HEK293T (cell line): ENCODE measurements at regions not wholly inside any gene's neighbourhood (a gene's known extent, or its start where the extent isn't known, plus 50 kb on each side); places are given as distances from the start of the nearest gene placed in this dataset.
"Not testable (repeated sequence)": the region's sequence is repeated elsewhere in the genome, so short reads cannot be mapped to it uniquely, and the experiment has no call there.

Source experiments
- BHLHE40 ChIP-seq: fragments of 450-650 bp; IDR thresholded peaks from 2 replicates; pipeline ENCODE4 v1.6.1; 2016; ENCODE audit warnings: mild to moderate bottlenecking, moderate library complexity, borderline replicate concordance
- FOXA1 ChIP-seq: fragments of 450-650 bp; IDR thresholded peaks from 2 replicates; pipeline ENCODE4 v1.6.1; 2016; ENCODE audit warnings: mild to moderate bottlenecking
- FOXK2 ChIP-seq: fragments of 450-650 bp; IDR thresholded peaks from 2 replicates; pipeline ENCODE4 v1.6.1; 2016; ENCODE audit warnings: mild to moderate bottlenecking
- FOXM1 ChIP-seq: fragments of 450-650 bp; IDR thresholded peaks from 2 replicates; pipeline ENCODE4 v1.6.1; 2017; ENCODE audit warnings: mild to moderate bottlenecking, borderline replicate concordance
- HDGF ChIP-seq: fragments of 450-650 bp; IDR thresholded peaks from 2 replicates; pipeline ENCODE4 v1.6.1; 2017; ENCODE audit warnings: antibody characterized with exemption, borderline replicate concordance
- SP1 ChIP-seq: fragments of 450-650 bp; IDR thresholded peaks from 2 replicates; pipeline ENCODE4 v1.6.1; 2017
- SUZ12 ChIP-seq: fragments of 450-650 bp; IDR thresholded peaks from 2 replicates; pipeline ENCODE4 v1.6.1; 2016; ENCODE audit warnings: mild to moderate bottlenecking
- TARDBP ChIP-seq: fragments of 450-650 bp; IDR thresholded peaks from 2 replicates; pipeline ENCODE4 v1.6.1; 2016
- ZNF384 ChIP-seq: fragments of 450-650 bp; IDR thresholded peaks from 2 replicates; pipeline ENCODE4 v1.6.1; 2016

GRCh38 chr2:87262184-87262702 lies 240.6 kb upstream of the PLGLB1 start:
- TF ChIP-seq SP1, TARDBP, SUZ12, BHLHE40, FOXM1, HDGF, FOXA1, ZNF384, FOXK2: not testable (repeated sequence)
